ENCODE measurements at regions not wholly inside any gene's neighbourhood (a gene's known extent, or its start where the extent isn't known, plus 50 kb on each side); places are given as distances from the start of the nearest gene placed in this dataset.
"Not testable (repeated sequence)": the region's sequence is repeated elsewhere in the genome, so short reads cannot be mapped to it uniquely, and the experiment has no call there.

DNA sequence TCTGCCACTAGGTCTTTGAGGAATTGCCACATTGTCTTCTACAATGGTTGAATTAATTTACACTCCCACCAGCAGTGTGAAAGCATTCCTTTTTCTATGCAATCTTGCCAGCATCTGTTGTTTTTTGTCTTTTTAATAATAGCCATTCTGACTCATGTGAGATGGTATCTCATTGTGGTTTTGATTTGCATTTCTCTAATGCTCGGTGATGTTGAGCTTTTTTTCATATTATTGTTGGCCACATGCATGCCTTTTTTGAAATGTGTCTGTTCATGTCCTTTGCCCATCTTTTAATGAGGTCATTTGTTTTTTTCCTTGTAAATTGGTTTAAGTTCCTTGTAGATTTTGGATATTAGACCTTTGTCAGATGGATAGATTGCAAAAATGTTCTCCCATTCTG lies 661.8 kb downstream of the GLUD2 start:
- TF ChIP-seq EP300, CTCF (IDR thresholded peaks at IDR 0.05): not testable (repeated sequence)
